ENCODE measurements at regions not wholly inside any gene's neighbourhood (a gene's known extent, or its start where the extent isn't known, plus 50 kb on each side); places are given as distances from the start of the nearest gene placed in this dataset.

GRCh38 chr6:111950661-111951496, 77.6 kb upstream of the FYN start:
- no peaks in the 10 kb centered on the region for H3K9me3 ChIP-seq (ENCODE audit: low read depth, low read length)
- peaks cover 23% of the 10 kb centered on the region for H3K4me1 ChIP-seq (ENCODE audit: insufficient read depth, low read length)
- no peak overlapping the region for H3K4me3 ChIP-seq (ENCODE audit: low read length)
- H3K27me3 ChIP-seq (ENCODE audit: insufficient read depth, low read length), result no peaks in the 10 kb centered on the region

- H3K4me3 ChIP-seq (ENCODE audit: low read length), result no peak overlapping the region
- H3K27me3 ChIP-seq (ENCODE audit: insufficient read depth, low read length), result no peaks in the 10 kb centered on the region
- no peaks in the 10 kb centered on the region for H3K9me3 ChIP-seq (ENCODE audit: low read depth, low read length)
- H3K4me1 ChIP-seq (ENCODE audit: insufficient read depth, low read length), result peaks cover 23% of the 10 kb centered on the region
Observed at GRCh38 chr6:111951497-111952085, 78.3 kb upstream of the FYN start.

- Histone ChIP-seq H3K9me3 (ENCODE audit: low read depth, low read length) (no peaks in the 10 kb centered on the region), H3K4me3 (ENCODE audit: low read length) (no peak overlapping the region), H3K4me1 (ENCODE audit: insufficient read depth, low read length) (peaks cover 23% of the 10 kb centered on the region), H3K27me3 (ENCODE audit: insufficient read depth, low read length) (no peaks in the 10 kb centered on the region)
Observed at GRCh38 chr6:111952274-111952673, 79.0 kb upstream of the FYN start.

GRCh38 chr6:111952821-111953540, 79.7 kb upstream of the FYN start:
- no peak overlapping the region for H3K4me3 ChIP-seq (ENCODE audit: low read length)
- peaks cover 30% of the 10 kb centered on the region for H3K4me1 ChIP-seq (ENCODE audit: insufficient read depth, low read length)
- H3K27me3 ChIP-seq (ENCODE audit: insufficient read depth, low read length), result no peaks in the 10 kb centered on the region

GRCh38 chr6:111956098-111956497, 82.8 kb upstream of the FYN start:
- Histone ChIP-seq H3K27me3 (ENCODE audit: insufficient read depth, low read length) (no peaks in the 10 kb centered on the region), H3K9me3 (ENCODE audit: low read depth, low read length) (no peaks in the 10 kb centered on the region), H3K4me1 (ENCODE audit: insufficient read depth, low read length) (peaks cover 51% of the 10 kb centered on the region), H3K4me3 (ENCODE audit: low read length) (no peak overlapping the region)

More at GRCh38 chr6:111952821-111953540, 79.7 kb upstream of the FYN start:
- no peaks in the 10 kb centered on the region for H3K9me3 ChIP-seq (ENCODE audit: low read depth, low read length)

- Histone ChIP-seq H3K27me3 (ENCODE audit: insufficient read depth, low read length) (no peaks in the 10 kb centered on the region), H3K4me1 (ENCODE audit: insufficient read depth, low read length) (peaks cover 44% of the 10 kb centered on the region), H3K4me3 (ENCODE audit: low read length) (no peak overlapping the region), H3K9me3 (ENCODE audit: low read depth, low read length) (no peaks in the 10 kb centered on the region)
Observed at GRCh38 chr6:111957623-111958315, 84.5 kb upstream of the FYN start.

GRCh38 chr6:111958534-111958933, 85.3 kb upstream of the FYN start:
- Histone ChIP-seq H3K27me3 (ENCODE audit: insufficient read depth, low read length) (no peaks in the 10 kb centered on the region), H3K4me1 (ENCODE audit: insufficient read depth, low read length) (peaks cover 36% of the 10 kb centered on the region), H3K9me3 (ENCODE audit: low read depth, low read length) (no peaks in the 10 kb centered on the region), H3K4me3 (ENCODE audit: low read length) (no peak overlapping the region)

DNA sequence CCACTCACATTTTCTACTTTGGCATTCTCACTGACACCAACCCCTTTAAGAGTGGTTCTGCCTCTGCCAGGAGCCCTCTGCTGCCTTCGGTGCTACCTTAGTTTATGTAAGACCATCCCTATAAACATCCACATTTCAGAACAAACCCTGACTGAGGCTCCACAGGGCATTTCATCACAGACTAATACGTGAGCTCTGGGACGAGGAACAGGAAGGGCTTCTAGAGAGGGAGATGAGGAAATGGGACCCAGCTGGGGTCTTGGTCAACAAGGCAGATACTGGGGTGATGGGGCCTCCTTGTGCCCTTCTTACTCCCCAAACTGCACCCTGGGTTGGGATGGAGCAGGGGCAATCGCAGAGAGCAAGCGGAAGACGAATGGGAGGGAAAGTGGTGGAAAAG, 86.5 kb upstream of the FYN start:
- Histone ChIP-seq H3K4me1 (ENCODE audit: insufficient read depth, low read length) (peaks cover 28% of the 10 kb centered on the region), H3K4me3 (ENCODE audit: low read length) (no peak overlapping the region), H3K27me3 (ENCODE audit: insufficient read depth, low read length) (no peaks in the 10 kb centered on the region), H3K9me3 (ENCODE audit: low read depth, low read length) (no peaks in the 10 kb centered on the region)

DNA sequence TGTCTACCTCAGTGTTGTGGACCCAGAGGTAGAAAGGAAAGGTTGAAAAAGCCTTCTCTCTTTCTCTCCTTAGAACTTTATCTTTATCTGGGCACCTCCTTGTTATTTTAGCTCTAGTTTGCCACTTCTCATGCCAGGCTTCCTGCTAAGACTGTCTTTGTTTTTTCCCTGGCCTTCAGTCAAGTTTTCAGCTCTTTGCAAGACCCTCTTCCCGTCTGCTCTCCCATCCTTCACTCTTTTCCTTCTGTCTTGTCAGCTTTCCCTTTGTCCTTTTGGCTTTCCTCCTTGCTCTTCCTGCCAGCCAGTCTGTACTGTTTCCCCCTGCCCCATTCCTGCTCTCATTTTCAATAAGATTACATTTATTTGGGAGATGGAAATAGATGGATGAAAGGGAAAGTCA, 86.8 kb upstream of the CCN6 start:
- Histone ChIP-seq H3K4me3 (ENCODE audit: low read length) (no peak overlapping the region), H3K9me3 (ENCODE audit: low read depth, low read length) (no peaks in the 10 kb centered on the region), H3K27me3 (ENCODE audit: insufficient read depth, low read length) (no peaks in the 10 kb centered on the region), H3K4me1 (ENCODE audit: insufficient read depth, low read length) (peaks cover 21% of the 10 kb centered on the region)

- Histone ChIP-seq H3K4me3 (ENCODE audit: low read length) (no peak overlapping the region), H3K4me1 (ENCODE audit: insufficient read depth, low read length) (peaks cover 48% of the 10 kb centered on the region), H3K9me3 (ENCODE audit: low read depth, low read length) (no peaks in the 10 kb centered on the region)
Observed at GRCh38 chr6:111970426-111970825, 83.5 kb upstream of the CCN6 start.

DNA sequence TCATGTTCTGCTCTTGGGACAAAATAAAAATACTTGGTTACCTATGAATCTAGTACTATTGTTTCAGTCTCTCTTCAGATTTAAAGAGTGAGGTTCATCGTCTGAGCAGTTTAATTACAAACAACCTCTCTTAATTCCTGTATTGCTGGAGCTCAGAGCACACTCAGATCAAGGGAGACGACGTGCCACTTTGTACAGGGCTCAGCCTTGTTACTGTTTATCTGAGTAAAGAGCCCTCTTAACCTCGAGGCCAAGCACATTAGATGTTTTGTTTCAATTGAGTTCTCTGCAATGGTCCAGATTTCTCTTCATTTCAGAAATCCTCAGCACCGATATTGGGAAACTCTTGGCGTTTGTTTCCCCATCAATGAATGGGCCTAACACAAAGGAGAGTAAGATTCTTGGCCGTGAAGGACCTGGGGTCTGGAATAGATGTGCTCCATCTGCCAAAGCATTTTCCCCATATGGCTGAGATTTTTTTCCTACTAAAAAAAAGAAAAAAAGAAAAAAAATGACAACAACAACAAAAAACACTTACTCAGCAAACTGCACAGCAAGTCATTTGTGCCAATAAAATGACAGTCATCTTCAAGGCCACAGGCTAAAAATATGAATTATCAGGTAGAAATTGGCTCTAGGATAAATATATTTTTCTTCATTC, 82.6 kb upstream of the CCN6 start:
- Histone ChIP-seq H3K27me3 (ENCODE audit: insufficient read depth, low read length) (no peaks in the 10 kb centered on the region), H3K4me3 (ENCODE audit: low read length) (no peak overlapping the region), H3K4me1 (ENCODE audit: insufficient read depth, low read length) (peaks cover 48% of the 10 kb centered on the region), H3K9me3 (ENCODE audit: low read depth, low read length) (no peaks in the 10 kb centered on the region)

More at GRCh38 chr6:111970426-111970825, 83.5 kb upstream of the CCN6 start:
- no peaks in the 10 kb centered on the region for H3K27me3 ChIP-seq (ENCODE audit: insufficient read depth, low read length)

DNA sequence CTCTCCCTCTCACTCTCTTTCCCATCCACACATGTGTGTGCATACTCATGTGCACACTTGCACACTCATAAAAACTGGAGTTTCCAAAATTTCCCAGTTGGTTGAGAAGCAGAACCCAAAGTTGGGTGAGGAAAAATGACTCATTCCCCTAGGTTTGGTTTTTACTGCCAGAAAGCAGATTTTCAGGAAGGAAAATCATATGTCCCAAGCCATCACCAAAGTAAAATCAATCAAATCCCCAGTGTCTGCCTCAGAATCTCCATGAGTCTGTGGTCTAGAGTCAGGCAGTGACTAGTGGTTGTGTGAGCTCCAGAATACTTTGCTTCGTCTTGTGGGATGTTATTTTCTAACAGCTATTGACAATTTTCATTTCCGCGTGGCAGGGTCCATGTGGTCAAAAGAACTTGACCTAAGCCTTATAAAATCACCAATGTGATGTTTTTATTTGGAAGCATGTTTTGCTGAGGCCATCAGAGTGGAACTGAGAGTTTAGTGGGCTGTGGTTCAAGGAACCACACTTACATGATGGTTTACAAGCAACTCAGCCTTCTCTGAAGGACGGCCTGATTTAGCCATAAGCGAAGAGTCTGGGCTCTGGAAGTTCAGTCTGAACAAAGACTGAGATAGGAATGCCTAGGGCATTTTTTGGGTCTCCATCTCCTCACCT, 81.9 kb upstream of the CCN6 start:
- no peaks in the 10 kb centered on the region for H3K27me3 ChIP-seq (ENCODE audit: insufficient read depth, low read length)
- no peaks in the 10 kb centered on the region for H3K9me3 ChIP-seq (ENCODE audit: low read depth, low read length)
- peaks cover 48% of the 10 kb centered on the region for H3K4me1 ChIP-seq (ENCODE audit: insufficient read depth, low read length)
- H3K4me3 ChIP-seq (ENCODE audit: low read length), result no peak overlapping the region

- H3K4me1 ChIP-seq (ENCODE audit: insufficient read depth, low read length), result peaks cover 48% of the 10 kb centered on the region
- H3K9me3 ChIP-seq (ENCODE audit: low read depth, low read length), result no peaks in the 10 kb centered on the region
- H3K27me3 ChIP-seq (ENCODE audit: insufficient read depth, low read length), result no peaks in the 10 kb centered on the region
- H3K4me3 ChIP-seq (ENCODE audit: low read length), result no peak overlapping the region
Observed at GRCh38 chr6:111972745-111973117, 81.2 kb upstream of the CCN6 start.

- H3K27me3 ChIP-seq (ENCODE audit: insufficient read depth, low read length), result no peaks in the 10 kb centered on the region
- H3K4me1 ChIP-seq (ENCODE audit: insufficient read depth, low read length), result peaks cover 48% of the 10 kb centered on the region
- H3K9me3 ChIP-seq (ENCODE audit: low read depth, low read length), result no peaks in the 10 kb centered on the region
- H3K4me3 ChIP-seq (ENCODE audit: low read length), result no peak overlapping the region
Observed at GRCh38 chr6:111973118-111973761, 80.7 kb upstream of the CCN6 start.

Measured in mononuclear cell (primary cell).